A549 (cell line): ENCODE measurements at regions not wholly inside any gene's neighbourhood (a gene's known extent, or its start where the extent isn't known, plus 50 kb on each side); places are given as distances from the start of the nearest gene placed in this dataset.
"Not testable (repeated sequence)": the region's sequence is repeated elsewhere in the genome, so short reads cannot be mapped to it uniquely, and the experiment has no call there.

Experiments
- ATAC-seq, 2 experiments: fragments of 200-7000 bp in 1 of 2; fragments of >200 bp in 1 of 2; cut with Nextera tagmentation in 1 of 2; cut with Tn5 transposase in 1 of 2; 3 replicates each; pipeline versions ENCODE4 v1.8.0 to v1.9.1; 2018 to 2020; ENCODE audit warnings: mild to moderate bottlenecking in 1 of 2, moderate library complexity in 1 of 2
- CTCF ChIA-PET: fragments of 300-600 bp; sonication (Branson Sonifier 250); formaldehyde crosslinking; extraction: SDS; loops from one replicate; lab custom pipeline; 2021; ENCODE audit warnings: antibody characterized with exemption, inconsistent platforms; lab: Yijun Ruan, JAX
- POLR2A ChIA-PET: fragments of 350-600 bp; formaldehyde crosslinking; extraction: SDS; loops from one replicate; lab custom pipeline; 2021; ENCODE audit warnings: antibody characterized with exemption, inconsistent platforms; lab: Yijun Ruan, JAX
- DNase-seq, 2 experiments: peaks; one replicate each; pipeline versions ENCODE4 v3.0.0 to v3.0.0-alpha.2; 2011 to 2016; ENCODE audit warnings: low read depth in 1 of 2, low spot score in 1 of 2
- FAIRE-seq: peaks from 2 replicates; lab custom pipeline; 2011; peaks lifted over from hg19 to GRCh38; lab: Jason Lieb, UNC
- H3K27ac ChIP-seq, 2 experiments: fragments of >200 bp; sonication (Bioruptor Twin); formaldehyde crosslinking; 3 replicates each; pipeline ENCODE4 v1.5.1; 2016 to 2017
- H3K4me1 ChIP-seq: fragments of >200 bp; sonication (Bioruptor Twin); formaldehyde crosslinking; 3 replicates; pipeline ENCODE4 v1.6.1; 2016
- H3K4me2 ChIP-seq: fragments of >200 bp; sonication (Bioruptor Twin); formaldehyde crosslinking; 3 replicates; pipeline ENCODE4 v1.6.1; 2016
- H3K4me3 ChIP-seq: fragments of >200 bp; sonication (Bioruptor Twin); formaldehyde crosslinking; 3 replicates; pipeline ENCODE4 v1.5.1; 2016
- H3K9me3 ChIP-seq: fragments of >200 bp; sonication (Bioruptor Twin); formaldehyde crosslinking; 3 replicates; pipeline ENCODE4 v1.6.1; 2016
- CBX8 ChIP-seq: fragments of 200-600 bp; sonication (generic); IDR thresholded peaks from 2 replicates; pipeline ENCODE4 v1.6.1; 2016
- CEBPB ChIP-seq, 2 experiments: fragments of >200 bp in 1 of 2; sonication (Bioruptor Twin) in 1 of 2; formaldehyde crosslinking in 1 of 2; IDR thresholded peaks; 2 replicates each; pipeline ENCODE4 v1.6.1; 2012 to 2016
- EHMT2 ChIP-seq: fragments of 200-600 bp; sonication (generic); IDR thresholded peaks from 2 replicates; pipeline ENCODE4 v1.6.1; 2016; ENCODE audit warnings: antibody characterized with exemption, low read depth, mild to moderate bottlenecking, moderate library complexity
- EP300 ChIP-seq, 2 experiments: fragments of >200 bp; sonication (Bioruptor Twin); formaldehyde crosslinking; IDR thresholded peaks; 2 replicates in 1 of 2; 3 replicates in 1 of 2; pipeline ENCODE4 v1.6.1; 2016 to 2017
- FOSB ChIP-seq: fragments of 250-450 bp; sonication (Bioruptor Pico); IDR thresholded peaks from 2 replicates; pipeline ENCODE4 v1.5.0; 2020; ENCODE audit warnings: mild to moderate bottlenecking, moderate library complexity
- FOSL2 ChIP-seq, 2 experiments: fragments of 450-650 bp in 1 of 2; fragments of >200 bp in 1 of 2; sonication (Bioruptor Twin) in 1 of 2; formaldehyde crosslinking; IDR thresholded peaks; 2 replicates each; pipeline versions ENCODE4 v1.5.0 to v1.6.1; 2016 to 2020; ENCODE audit warnings: mild to moderate bottlenecking in 1 of 2, moderate library complexity in 1 of 2
- FOXS1 ChIP-seq: fragments of 250-450 bp; sonication (Bioruptor Pico); IDR thresholded peaks from 2 replicates; pipeline ENCODE4 v1.5.0; 2020; ENCODE audit warnings: mild to moderate bottlenecking, moderate library complexity
- HDAC2 ChIP-seq: fragments of 200-600 bp; sonication (generic); IDR thresholded peaks from 2 replicates; pipeline ENCODE4 v1.6.1; 2016
- HMGXB4 ChIP-seq: fragments of 250-450 bp; sonication (Bioruptor Pico); IDR thresholded peaks from 2 replicates; pipeline ENCODE4 v1.5.0; 2021; ENCODE audit warnings: mild to moderate bottlenecking, moderate library complexity, borderline replicate concordance
- JUN ChIP-seq, 2 experiments: fragments of >200 bp; sonication (Bioruptor Twin); formaldehyde crosslinking; IDR thresholded peaks; 2 replicates in 1 of 2; 3 replicates in 1 of 2; pipeline ENCODE4 v1.6.1; 2016 to 2017
- KDM5A ChIP-seq: fragments of 200-600 bp; sonication (generic); IDR thresholded peaks from 2 replicates; pipeline ENCODE4 v1.6.1; 2016; ENCODE audit warnings: antibody characterized with exemption, mild to moderate bottlenecking
- MAFK ChIP-seq: fragments of 450-650 bp; IDR thresholded peaks from 2 replicates; pipeline ENCODE4 v1.6.1; 2014; ENCODE audit not compliant: partially characterized antibody
- MAX ChIP-seq: IDR thresholded peaks from 2 replicates; pipeline ENCODE4 v1.6.1; 2012
- POLR2A ChIP-seq: IDR thresholded peaks from 2 replicates; pipeline ENCODE4 v1.6.1; 2012; ENCODE audit warnings: mild to moderate bottlenecking, low read length
- RAD21 ChIP-seq, 2 experiments: fragments of >200 bp in 1 of 2; sonication (Bioruptor Twin) in 1 of 2; formaldehyde crosslinking in 1 of 2; IDR thresholded peaks in 1 of 2; conservative IDR thresholded peaks in 1 of 2; 2 replicates in 1 of 2; 3 replicates in 1 of 2; pipeline ENCODE4 v1.6.1; 2012 to 2018; ENCODE audit warnings: inconsistent platforms in 1 of 2
- RARB ChIP-seq: fragments of 250-450 bp; sonication (Bioruptor Pico); IDR thresholded peaks from 2 replicates; pipeline ENCODE4 v1.8.0; 2021; ENCODE audit warnings: mild to moderate bottlenecking, moderate library complexity
- ZC3H11A ChIP-seq: fragments of 450-650 bp; IDR thresholded peaks from 2 replicates; pipeline ENCODE4 v1.6.1; 2014; ENCODE audit warnings: antibody characterized with exemption, mild to moderate bottlenecking
- WGBS: methylation state at CpG from one replicate; pipeline ENCODE4 v1.1.6; 2017; ENCODE audit errors: missing lambda C conversion rate; 5-methylcytosine and 5-hydroxymethylcytosine counted together
- TF ChIP-seq, protein P1 (sequence below): fragments of >200 bp; sonication (Bioruptor Twin); formaldehyde crosslinking; IDR thresholded peaks from 3 replicates; pipeline ENCODE4 v1.5.1; 2016
- TF ChIP-seq, protein P2 (sequence below): IDR thresholded peaks from 2 replicates; pipeline ENCODE4 v1.6.1; 2012
- TF ChIP-seq, protein P3 (sequence below): fragments of >200 bp; sonication (Bioruptor Twin); formaldehyde crosslinking; IDR thresholded peaks from 2 replicates; pipeline ENCODE4 v1.6.1; 2016

DNA sequence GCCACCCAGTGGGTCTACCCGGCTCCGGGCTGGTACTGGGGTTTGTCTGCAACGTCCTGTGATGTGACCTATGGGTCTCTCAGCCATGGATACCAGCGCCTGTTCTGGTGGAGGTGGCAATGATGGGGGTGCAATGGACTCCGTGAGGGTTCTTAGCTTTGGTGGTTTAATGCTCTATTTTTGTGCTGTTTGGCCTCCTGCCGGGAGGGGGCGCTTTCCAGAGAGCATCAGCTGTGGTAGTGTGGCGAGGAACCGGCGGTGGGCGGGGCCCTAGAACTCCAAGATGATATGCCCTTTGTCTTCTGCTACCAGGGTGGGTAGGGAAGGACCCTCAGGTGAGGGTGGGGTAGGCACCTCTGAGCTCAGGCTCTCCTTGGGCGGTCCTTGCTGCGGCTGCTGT lies 324.1 kb upstream of the ZFP42 start:
- POLR2A ChIA-PET, result not testable (repeated sequence)

DNA sequence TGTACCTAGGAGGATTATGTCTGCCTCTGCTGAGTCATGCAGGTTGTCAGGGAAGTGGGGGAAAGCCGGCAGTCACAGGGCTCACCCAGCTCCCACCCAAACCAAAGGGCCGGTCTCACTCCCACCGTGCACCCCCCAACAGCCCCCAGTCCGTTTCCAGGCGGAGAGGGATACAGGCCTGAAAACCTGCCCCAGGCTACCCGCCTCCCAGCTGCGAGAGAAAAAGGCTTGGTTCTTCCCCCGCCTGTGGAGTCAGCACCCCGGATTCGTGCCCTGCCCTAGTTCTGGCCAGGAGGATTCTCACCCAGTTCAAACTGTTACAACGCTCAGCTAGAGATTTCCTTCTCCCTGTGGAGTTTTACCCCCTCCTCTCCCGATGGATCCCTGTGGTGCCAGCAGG lies 323.6 kb upstream of the ZFP42 start:
- DNase-seq, H3K4me3 ChIP-seq, H3K4me2 ChIP-seq, FAIRE-seq, H3K4me1 ChIP-seq, CTCF ChIA-PET, H3K9me3 ChIP-seq, ATAC-seq, POLR2A ChIA-PET, H3K27ac ChIP-seq: not testable (repeated sequence)
- WGBS, result 78% methylated on average over 8 of the region's 12 CpGs

More for the DNA sequence above, 324.1 kb upstream of the ZFP42 start:
- CTCF ChIA-PET, FAIRE-seq, DNase-seq, H3K4me2 ChIP-seq, ATAC-seq, H3K27ac ChIP-seq, H3K4me1 ChIP-seq, H3K4me3 ChIP-seq, H3K9me3 ChIP-seq: not testable (repeated sequence)
- WGBS, result 65% methylated on average over 5 of the region's 13 CpGs

DNA sequence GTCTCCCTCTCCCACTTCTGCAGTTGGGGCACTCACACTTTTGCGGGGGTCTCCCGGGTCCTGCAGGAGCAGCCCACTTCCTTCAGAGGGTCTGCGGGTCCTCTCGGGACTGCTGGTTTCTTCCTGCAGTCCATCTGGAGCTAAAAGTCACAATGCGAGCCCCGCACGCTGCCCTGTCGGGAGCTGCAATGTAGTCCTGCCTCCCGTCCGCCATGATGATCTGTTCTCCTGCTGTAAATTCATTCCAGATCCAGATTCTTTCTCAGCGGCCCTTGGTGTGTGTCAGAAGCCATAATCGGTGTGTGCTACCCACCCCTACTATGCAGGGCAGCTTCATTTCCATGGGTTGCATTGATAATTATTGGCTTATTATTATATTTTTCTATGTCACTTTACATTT lies 323.0 kb upstream of the ZFP42 start:
- H3K4me3 ChIP-seq, ATAC-seq, POLR2A ChIA-PET, H3K27ac ChIP-seq, DNase-seq, CTCF ChIA-PET, H3K9me3 ChIP-seq, H3K4me1 ChIP-seq, FAIRE-seq, H3K4me2 ChIP-seq: not testable (repeated sequence)
- 97% methylated on average over 8 of the region's 12 CpGs for WGBS

DNA sequence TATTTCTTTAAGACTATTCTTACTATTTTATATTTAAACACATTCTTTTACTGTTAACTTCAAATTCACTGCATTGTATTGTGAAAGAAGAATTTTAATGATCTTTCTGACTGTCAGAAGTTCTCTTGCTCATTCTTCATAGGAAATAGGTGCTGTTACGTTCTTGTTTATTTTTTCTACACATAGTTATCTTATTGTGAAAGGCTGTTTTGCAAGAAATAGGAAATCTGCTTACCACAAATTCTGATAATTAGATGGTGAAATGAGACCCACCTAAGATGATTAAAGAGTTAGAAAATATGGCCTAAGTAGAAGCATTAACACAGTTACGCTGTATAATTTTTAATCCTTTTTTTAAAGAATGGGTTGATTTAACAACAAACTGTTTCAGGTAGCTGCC lies 316.1 kb upstream of the ZFP42 start:
- DNase-seq (no peak), FAIRE-seq (no peak), ATAC-seq (no peak)
- WGBS, result 85% methylated on average over 2 of the region's 2 CpGs
- H3K9me3 ChIP-seq, result no peaks in the 10 kb centered on the region
- no peak overlapping the region for H3K27ac ChIP-seq
- no peak overlapping the region for H3K4me2 ChIP-seq
- ChIA-PET POLR2A (no interaction called here), CTCF (interaction anchor here (0.6 kb wide), 1 partner anchor 1430 kb away, joined by 3 read pairs; no protein-coding TSS in a partner anchor)
- H3K4me3 ChIP-seq, result no peak overlapping the region
- no peaks in the 10 kb centered on the region for H3K4me1 ChIP-seq
- TF ChIP-seq HDAC2, result no peak
- no peak for TF ChIP-seq EHMT2
- TF ChIP-seq KDM5A, result no peak
- no peak for TF ChIP-seq FOSB
- TF ChIP-seq HMGXB4 (CRISPR knock-in tag), result no peak
- TF ChIP-seq FOSL2 (IDR thresholded peaks at IDR 0.05), result no peak
- no peak for TF ChIP-seq FOSL2 (CRISPR knock-in tag; IDR thresholded peaks at IDR 0.05)
- TF ChIP-seq MAFK, result no peak
- TF ChIP-seq CEBPB (IDR thresholded peaks at IDR 0.05), result no peak
- no peak for TF ChIP-seq RAD21 (conservative IDR thresholded peaks at IDR 0.05 in 1 of 2, IDR thresholded peaks at IDR 0.05 in 1 of 2)
- TF ChIP-seq FOXS1 (CRISPR knock-in tag), result no peak
- no peak for TF ChIP-seq MAX
- no peak for TF ChIP-seq RARB (CRISPR knock-in tag)
- TF ChIP-seq, protein P1, sequence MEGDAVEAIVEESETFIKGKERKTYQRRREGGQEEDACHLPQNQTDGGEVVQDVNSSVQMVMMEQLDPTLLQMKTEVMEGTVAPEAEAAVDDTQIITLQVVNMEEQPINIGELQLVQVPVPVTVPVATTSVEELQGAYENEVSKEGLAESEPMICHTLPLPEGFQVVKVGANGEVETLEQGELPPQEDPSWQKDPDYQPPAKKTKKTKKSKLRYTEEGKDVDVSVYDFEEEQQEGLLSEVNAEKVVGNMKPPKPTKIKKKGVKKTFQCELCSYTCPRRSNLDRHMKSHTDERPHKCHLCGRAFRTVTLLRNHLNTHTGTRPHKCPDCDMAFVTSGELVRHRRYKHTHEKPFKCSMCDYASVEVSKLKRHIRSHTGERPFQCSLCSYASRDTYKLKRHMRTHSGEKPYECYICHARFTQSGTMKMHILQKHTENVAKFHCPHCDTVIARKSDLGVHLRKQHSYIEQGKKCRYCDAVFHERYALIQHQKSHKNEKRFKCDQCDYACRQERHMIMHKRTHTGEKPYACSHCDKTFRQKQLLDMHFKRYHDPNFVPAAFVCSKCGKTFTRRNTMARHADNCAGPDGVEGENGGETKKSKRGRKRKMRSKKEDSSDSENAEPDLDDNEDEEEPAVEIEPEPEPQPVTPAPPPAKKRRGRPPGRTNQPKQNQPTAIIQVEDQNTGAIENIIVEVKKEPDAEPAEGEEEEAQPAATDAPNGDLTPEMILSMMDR, result no peak
- TF ChIP-seq, protein P2, sequence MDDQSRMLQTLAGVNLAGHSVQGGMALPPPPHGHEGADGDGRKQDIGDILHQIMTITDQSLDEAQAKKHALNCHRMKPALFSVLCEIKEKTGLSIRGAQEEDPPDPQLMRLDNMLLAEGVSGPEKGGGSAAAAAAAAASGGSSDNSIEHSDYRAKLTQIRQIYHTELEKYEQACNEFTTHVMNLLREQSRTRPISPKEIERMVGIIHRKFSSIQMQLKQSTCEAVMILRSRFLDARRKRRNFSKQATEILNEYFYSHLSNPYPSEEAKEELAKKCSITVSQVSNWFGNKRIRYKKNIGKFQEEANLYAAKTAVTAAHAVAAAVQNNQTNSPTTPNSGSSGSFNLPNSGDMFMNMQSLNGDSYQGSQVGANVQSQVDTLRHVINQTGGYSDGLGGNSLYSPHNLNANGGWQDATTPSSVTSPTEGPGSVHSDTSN, result no peak
- TF ChIP-seq POLR2A, result no peak
- TF ChIP-seq JUN (IDR thresholded peaks at IDR 0.05), result no peak
- TF ChIP-seq, protein P3, sequence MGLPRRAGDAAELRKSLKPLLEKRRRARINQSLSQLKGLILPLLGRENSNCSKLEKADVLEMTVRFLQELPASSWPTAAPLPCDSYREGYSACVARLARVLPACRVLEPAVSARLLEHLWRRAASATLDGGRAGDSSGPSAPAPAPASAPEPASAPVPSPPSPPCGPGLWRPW, result no peak
- TF ChIP-seq ZC3H11A, result no peak
- no peak for TF ChIP-seq CBX8
- no peak for TF ChIP-seq EP300 (IDR thresholded peaks at IDR 0.05)
- TF ChIP-seq, all 56 proteins: peak for 0
